GM12878 (cell line): ENCODE measurements at regions not wholly inside any gene's neighbourhood (a gene's known extent, or its start where the extent isn't known, plus 50 kb on each side); places are given as distances from the start of the nearest gene placed in this dataset.

Source experiments
- ATAC-seq: fragments of 200-7000 bp; cut with Tn5 transposase; 3 replicates; pipeline ENCODE4 v1.9.1; 2020; ENCODE audit warnings: mild to moderate bottlenecking, moderate library complexity
- BruUV-seq: library from RNA; stranded (reverse); fragments of 400-500 nt; replicated peaks from 2 replicates; lab custom pipeline; 2021; lab: Mats Ljungman, UMichigan
- CTCF ChIA-PET: fragments of 300-600 bp; sonication (Branson Sonifier 250); formaldehyde crosslinking; extraction: SDS; loops from one replicate; lab custom pipeline; 2021; ENCODE audit warnings: inconsistent platforms; lab: Yijun Ruan, JAX
- POLR2A ChIA-PET: fragments of 350-600 bp; formaldehyde crosslinking; extraction: SDS; loops from one replicate; lab custom pipeline; 2021; ENCODE audit warnings: inconsistent platforms; lab: Charles Lee
- RAD21 ChIA-PET: fragments of 300-600 bp; sonication (Branson Sonifier 250); formaldehyde crosslinking; loops from one replicate; lab custom pipeline; 2023; ENCODE audit warnings: antibody characterized with exemption; ENCODE audit not compliant: unreplicated experiment; lab: Charles Lee
- SMC1A ChIA-PET: fragments of 300-600 bp; sonication (Branson Sonifier 250); formaldehyde crosslinking; loops from one replicate; lab custom pipeline; 2023; ENCODE audit not compliant: unreplicated experiment, uncharacterized antibody; lab: Charles Lee
- DNase-seq: peaks from one replicate; pipeline ENCODE4 v3.0.0-alpha.2; 2011; ENCODE audit warnings: low read depth, low spot score
- FAIRE-seq: peaks from 3 replicates; lab custom pipeline; 2011; peaks lifted over from hg19 to GRCh38; lab: Jason Lieb, UNC
- H2AFZ ChIP-seq: 2 replicates; pipeline ENCODE4 v1.6.0; 2011; ENCODE audit warnings: low read depth, low read length, control low read depth; ENCODE audit not compliant: control insufficient read depth
- H3K27ac ChIP-seq: 2 replicates; pipeline ENCODE4 v1.5.1; 2011; ENCODE audit warnings: control low read depth; ENCODE audit not compliant: control insufficient read depth, insufficient read depth
- H3K27me3 ChIP-seq, 2 experiments: replicated peaks in 1 of 2; 2 replicates each; pipeline versions ENCODE4 v1.6.0 to v1.6.1; 2011; ENCODE audit warnings: low read length in 1 of 2; ENCODE audit not compliant: control insufficient read depth in 2 of 2, insufficient read depth in 2 of 2
- H3K36me3 ChIP-seq, 2 experiments: 2 replicates each; pipeline ENCODE4 v1.5.1; 2011; ENCODE audit warnings: low read length in 1 of 2; ENCODE audit not compliant: control insufficient read depth in 2 of 2, insufficient read depth in 2 of 2
- H3K4me1 ChIP-seq: 2 replicates; pipeline ENCODE4 v1.6.1; 2011; ENCODE audit warnings: mild to moderate bottlenecking, low read length, moderate library complexity, mixed read lengths; ENCODE audit not compliant: control insufficient read depth, insufficient read depth
- H3K4me2 ChIP-seq: 2 replicates; pipeline ENCODE4 v1.6.0; 2011; ENCODE audit warnings: control low read depth; ENCODE audit not compliant: control insufficient read depth, insufficient read depth
- H3K4me3 ChIP-seq: fragments of 200-600 bp; sonication (generic); 2 replicates; pipeline ENCODE4 v1.5.1; 2016
- H3K79me2 ChIP-seq: 2 replicates; pipeline ENCODE4 v1.6.0; 2011; ENCODE audit warnings: low read length; ENCODE audit not compliant: control insufficient read depth, insufficient read depth
- H3K9ac ChIP-seq: 2 replicates; pipeline ENCODE4 v1.8.0; 2011; ENCODE audit warnings: low read length, control low read depth, mixed read lengths; ENCODE audit not compliant: control insufficient read depth, insufficient read depth
- H3K9me3 ChIP-seq: replicated peaks from 3 replicates; pipeline ENCODE4 v1.5.1; 2011; ENCODE audit warnings: mild to moderate bottlenecking, low read length; ENCODE audit not compliant: control insufficient read depth, insufficient read depth
- H4K20me1 ChIP-seq: 2 replicates; pipeline ENCODE4 v1.6.0; 2011; ENCODE audit not compliant: control insufficient read depth, insufficient read depth
- BCLAF1 ChIP-seq: fragments of 450-650 bp; IDR thresholded peaks from 2 replicates; pipeline ENCODE4 v1.6.1; 2017; ENCODE audit warnings: antibody characterized with exemption, mild to moderate bottlenecking, moderate library complexity
- CEBPB ChIP-seq, 2 experiments: fragments of 150-350 bp in 1 of 2; IDR thresholded peaks; 2 replicates each; pipeline ENCODE4 v1.6.1; 2012 to 2014; ENCODE audit warnings: low read depth in 2 of 2, low read length in 2 of 2, borderline replicate concordance in 1 of 2, inconsistent platforms in 1 of 2
- IRF4 ChIP-seq: IDR thresholded peaks from 2 replicates; pipeline ENCODE4 v1.6.1; 2011; ENCODE audit warnings: low read depth, low read length
- JUNB ChIP-seq: IDR thresholded peaks from 2 replicates; pipeline ENCODE4 v1.6.1; 2016; ENCODE audit warnings: antibody characterized with exemption, mild to moderate bottlenecking
- MAX ChIP-seq: IDR thresholded peaks from 2 replicates; pipeline ENCODE4 v1.6.1; 2012; ENCODE audit warnings: low read depth, low read length, improper control_type of control experiment
- MTA3 ChIP-seq: IDR thresholded peaks from 2 replicates; pipeline ENCODE4 v1.6.1; 2012; ENCODE audit warnings: low read length, inconsistent platforms, borderline replicate concordance
- NR2F1 ChIP-seq: fragments of 450-650 bp; conservative IDR thresholded peaks from 2 replicates; pipeline ENCODE4 v1.6.1; 2017; ENCODE audit warnings: mild to moderate bottlenecking
- TBL1XR1 ChIP-seq: IDR thresholded peaks from 2 replicates; pipeline ENCODE4 v1.6.1; 2012; ENCODE audit warnings: low read depth, low read length, improper control_type of control experiment
- ZNF274 ChIP-seq: IDR thresholded peaks from one replicate; pipeline ENCODE4 v1.8.0; 2011; ENCODE audit not compliant: insufficient read length, insufficient read depth
- WGBS: methylation state at CpG from one replicate; pipeline ENCODE4 v1.1.6; 2016; ENCODE audit warnings: low lambda C conversion rate; ENCODE audit not compliant: insufficient replicate concordance, insufficient coverage; ENCODE audit errors: missing lambda C conversion rate; 5-methylcytosine and 5-hydroxymethylcytosine counted together
- in situ Hi-C: fragments of 300-500 bp; cut with MboI; formaldehyde crosslinking; loops from 9 replicates; pipeline ENCODE4 v1.14.3; 2018; ENCODE audit warnings: mixed read lengths
- intact Hi-C: fragments of 100-400 bp; cut with micrococcal nuclease; formaldehyde crosslinking; loops from one replicate; pipeline ENCODE4 v1.14.2; 2022; ENCODE audit not compliant: unreplicated experiment

GRCh38 chr14:54252072-54252730 is 144.6 kb upstream of the CDKN3 start (continued):
- TF ChIP-seq BCLAF1 (no peak), MAX (no peak)

GRCh38 chr14:54253195-54253947 is 143.4 kb upstream of the CDKN3 start:
- POLR2A ChIA-PET = no interaction called here
- no peaks in the 10 kb centered on the region for H3K9me3 ChIP-seq
- no TSS peak for BruUV-seq
- H3K79me2 ChIP-seq = no peaks in the 10 kb centered on the region
- no peaks in the 10 kb centered on the region for H4K20me1 ChIP-seq
- H3K4me2 ChIP-seq = no peak overlapping the region
- FAIRE-seq (no peak), DNase-seq (no peak), ATAC-seq (peak; percentile 49; the same call in 2 of the 3 replicates)
- no peaks in the 10 kb centered on the region for H3K4me1 ChIP-seq
- in situ Hi-C loops = no loop called here
- 0% methylated on average over 4 of the region's 4 CpGs for WGBS
- CTCF ChIA-PET = interaction anchor here (0.5 kb wide), 1 partner anchor 25 kb away, joined by 3 read pairs; no protein-coding TSS in a partner anchor
- TF ChIP-seq BCLAF1 = no peak
- no peak for TF ChIP-seq ZNF274
- TF ChIP-seq IRF4 = peak; percentile 47; the same call in 1 of the 2 replicates
- no peak for TF ChIP-seq TBL1XR1
- TF ChIP-seq JUNB = peak; percentile 60
- no peak for TF ChIP-seq CEBPB (IDR thresholded peaks at IDR 0.05; ENCODE audit: borderline replicate concordance in 1 of 2, low read depth in 2 of 2, low read length in 2 of 2)
- no peak for TF ChIP-seq MTA3
- TF ChIP-seq NR2F1 = no peak
- RAD21 ChIA-PET = no interaction called here
- H3K9ac ChIP-seq = no peak overlapping the region
- no peak overlapping the region for H2AFZ ChIP-seq
- intact Hi-C loops = no loop called here
- no peak overlapping the region for H3K4me3 ChIP-seq
- no peaks in the 10 kb centered on the region for H3K36me3 ChIP-seq
- H3K27me3 ChIP-seq = no peaks in the 10 kb centered on the region; a peak in 2 of 4 replicates
- SMC1A ChIA-PET = no interaction called here
- H3K27ac ChIP-seq = no peak overlapping the region
